ENCODE measurements at regions not wholly inside any gene's neighbourhood (a gene's known extent, or its start where the extent isn't known, plus 50 kb on each side); places are given as distances from the start of the nearest gene placed in this dataset.
"Not testable (repeated sequence)": the region's sequence is repeated elsewhere in the genome, so short reads cannot be mapped to it uniquely, and the experiment has no call there.

DNA sequence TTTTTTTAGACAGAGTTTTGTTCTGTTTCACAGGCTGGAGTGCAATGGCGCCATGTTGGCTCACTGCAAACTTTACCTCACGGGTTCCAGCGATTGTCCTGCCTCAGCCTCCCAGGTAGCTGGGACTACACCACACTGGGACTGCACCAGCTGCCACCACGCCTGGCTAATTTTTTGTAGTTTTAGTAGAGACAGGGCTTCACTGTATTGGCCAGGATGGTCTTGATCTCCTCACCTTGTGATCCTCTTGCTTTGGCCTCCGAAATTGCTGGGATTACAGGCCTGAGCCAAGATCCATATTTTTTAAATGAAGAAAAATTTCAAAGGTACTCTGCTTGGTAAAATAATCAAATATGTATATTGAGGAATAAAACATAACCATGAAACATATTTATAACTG is 195.8 kb upstream of the TPTE start:
- H3K27me3 Mint-ChIP-seq (ENCODE audit: low read depth); H3K4me1 Mint-ChIP-seq (ENCODE audit: low read depth); H3K4me3 Mint-ChIP-seq: not testable (repeated sequence)
- peak overlapping the region; percentile 3 for H3K27ac Mint-ChIP-seq
- peak in 1 of 2 donors; percentile 80 for ATAC-seq (replicated peaks in 1 of 2)
- H3K9me3 Mint-ChIP-seq, result peaks cover 18 to 22% of the 10 kb centered on the region in 2 donors
- DNase-seq, result peak in 1 of 2 donors; percentile 19
- peaks cover 7 to 19% of the 10 kb centered on the region in 2 donors for H3K36me3 Mint-ChIP-seq (ENCODE audit: insufficient read depth in 2 of 2)

DNA sequence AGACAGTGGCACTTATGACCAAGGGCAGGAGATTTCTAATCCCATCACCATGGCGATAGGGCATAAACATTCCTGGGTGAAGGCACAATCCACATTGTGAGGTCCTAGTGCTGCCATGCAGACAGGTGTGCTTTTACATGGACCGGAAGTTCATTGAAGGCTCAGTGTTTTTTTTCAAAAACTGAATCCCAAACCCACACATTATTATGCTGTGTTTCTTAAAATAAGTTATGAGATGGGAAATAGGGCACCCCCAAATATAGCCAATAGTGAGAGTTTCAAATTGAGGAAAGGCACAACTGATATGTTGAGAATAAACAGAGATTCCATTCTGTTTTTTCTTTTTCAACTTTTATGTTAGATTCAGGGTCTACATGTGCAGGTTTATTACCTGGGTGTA is 195.2 kb upstream of the TPTE start:
- peaks cover 22 to 24% of the 10 kb centered on the region in 2 donors for H3K9me3 Mint-ChIP-seq
- not testable (repeated sequence) for H3K4me3 Mint-ChIP-seq
- peak in 1 of 2 donors; percentile 43 for ATAC-seq (replicated peaks in 1 of 2)

DNA sequence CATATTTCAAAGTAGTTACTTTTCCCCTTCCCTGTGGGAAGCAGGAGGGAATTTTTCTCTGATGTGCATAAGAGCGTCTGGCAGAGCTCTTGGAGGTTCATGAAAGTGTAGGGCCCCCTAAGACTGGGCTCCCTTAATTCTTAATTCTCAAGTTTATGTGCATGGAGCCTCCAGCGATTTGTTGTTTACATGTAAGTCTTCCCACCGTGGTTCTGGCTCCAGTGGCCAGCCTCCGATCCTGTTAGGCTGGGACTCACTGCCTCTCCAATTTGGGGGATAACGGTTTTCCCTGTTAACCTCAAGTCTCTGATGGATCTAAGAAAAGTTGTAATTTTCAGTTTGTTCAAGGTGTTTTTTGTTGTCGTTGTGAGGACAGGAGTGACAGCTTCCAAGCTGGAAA is 192.7 kb upstream of the TPTE start:
- H3K27ac Mint-ChIP-seq; H3K4me3 Mint-ChIP-seq; DNase-seq; H3K4me1 Mint-ChIP-seq (ENCODE audit: low read depth); H3K27me3 Mint-ChIP-seq (ENCODE audit: low read depth); ATAC-seq (replicated peaks in 1 of 2): not testable (repeated sequence)
- Mint-ChIP-seq H3K36me3 (ENCODE audit: insufficient read depth in 2 of 2) (peaks cover 7 to 19% of the 10 kb centered on the region in 2 donors), H3K9me3 (peaks cover 25 to 28% of the 10 kb centered on the region in 2 donors)

More for the DNA sequence above, 195.2 kb upstream of the TPTE start:
- H3K27me3 Mint-ChIP-seq (ENCODE audit: low read depth); H3K4me1 Mint-ChIP-seq (ENCODE audit: low read depth); H3K27ac Mint-ChIP-seq; DNase-seq: not testable (repeated sequence)
- H3K36me3 Mint-ChIP-seq (ENCODE audit: insufficient read depth in 2 of 2), result peaks cover 7 to 19% of the 10 kb centered on the region in 2 donors

DNA sequence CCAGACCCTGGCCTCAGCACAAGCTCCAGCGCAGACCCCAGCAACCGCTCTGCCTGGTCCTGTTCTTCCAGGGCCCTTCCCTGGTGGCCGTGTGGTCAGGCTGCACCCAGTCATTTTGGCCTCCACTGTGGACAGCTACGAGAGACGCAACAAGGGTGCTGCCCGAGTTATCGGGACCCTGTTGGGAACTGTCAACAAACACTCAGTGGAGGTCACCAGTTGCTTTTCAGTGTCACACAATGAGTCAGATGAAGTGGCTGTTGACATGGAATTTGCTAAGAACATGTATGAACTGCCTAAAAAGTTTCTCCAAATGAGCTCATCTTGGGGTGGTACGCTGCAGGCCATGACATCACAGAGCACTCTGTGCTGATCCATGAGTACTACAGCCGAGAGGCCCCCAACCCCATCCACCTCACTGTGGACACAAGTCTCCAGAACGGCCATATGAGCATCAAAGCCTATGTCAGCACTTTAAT is 190.7 kb upstream of the TPTE start:
- ATAC-seq (replicated peaks in 1 of 2), result peak in 1 of 2 donors; percentile 36
- H3K4me1 Mint-ChIP-seq (ENCODE audit: low read depth); H3K27me3 Mint-ChIP-seq (ENCODE audit: low read depth); H3K4me3 Mint-ChIP-seq; DNase-seq; H3K27ac Mint-ChIP-seq: not testable (repeated sequence)
- peaks cover 7 to 19% of the 10 kb centered on the region in 2 donors for H3K36me3 Mint-ChIP-seq (ENCODE audit: insufficient read depth in 2 of 2)
- H3K9me3 Mint-ChIP-seq, result peaks cover 23 to 27% of the 10 kb centered on the region in 2 donors

DNA sequence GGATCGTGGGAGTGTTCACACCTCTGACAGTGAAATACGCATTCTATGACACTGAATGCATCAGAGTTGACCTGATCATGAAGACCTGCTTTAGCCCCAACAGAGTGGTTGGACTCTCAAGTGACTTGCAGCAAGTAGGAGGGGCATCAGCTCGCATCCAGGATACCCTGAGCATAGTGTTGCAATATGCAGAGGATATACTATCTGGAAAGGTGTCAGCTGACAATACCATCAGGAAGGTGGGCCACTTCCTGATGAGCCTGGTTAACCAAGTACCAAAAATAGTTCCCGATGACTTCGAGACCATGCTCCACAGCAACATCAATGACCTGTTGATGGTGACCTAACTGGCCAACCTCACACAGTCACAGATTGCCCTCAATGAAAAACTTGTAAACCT is 190.2 kb upstream of the TPTE start:
- not testable (repeated sequence) for DNase-seq; H3K4me1 Mint-ChIP-seq (ENCODE audit: low read depth); H3K27ac Mint-ChIP-seq; H3K27me3 Mint-ChIP-seq (ENCODE audit: low read depth); H3K4me3 Mint-ChIP-seq
- peak in 1 of 2 donors; percentile 18 for ATAC-seq (replicated peaks in 1 of 2)
- Mint-ChIP-seq H3K9me3 (peaks cover 25 to 29% of the 10 kb centered on the region in 2 donors), H3K36me3 (ENCODE audit: insufficient read depth in 2 of 2) (peaks cover 9 to 19% of the 10 kb centered on the region in 2 donors)

DNA sequence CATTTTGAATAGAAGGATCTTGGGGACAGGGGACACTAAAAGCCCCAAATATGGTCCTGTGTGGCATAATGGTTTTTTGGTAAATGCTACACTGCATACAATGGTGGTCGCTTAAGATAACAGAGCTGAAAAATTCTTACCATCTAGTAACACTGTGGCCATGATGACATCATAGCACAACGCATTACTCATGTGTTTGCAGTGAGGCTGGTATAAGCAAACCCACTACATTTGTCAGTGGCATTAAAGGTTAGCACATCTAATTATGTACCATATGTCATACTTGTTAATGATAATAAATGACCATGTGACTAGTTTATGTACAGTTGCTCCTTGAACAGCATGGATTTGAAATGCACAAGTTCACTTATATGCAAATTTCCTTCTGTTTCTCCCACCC is 188.4 kb upstream of the TPTE start:
- not testable (repeated sequence) for H3K4me3 Mint-ChIP-seq; H3K27ac Mint-ChIP-seq; H3K4me1 Mint-ChIP-seq (ENCODE audit: low read depth); ATAC-seq (replicated peaks in 1 of 2); DNase-seq; H3K27me3 Mint-ChIP-seq (ENCODE audit: low read depth)
- Mint-ChIP-seq H3K36me3 (ENCODE audit: insufficient read depth in 2 of 2) (peaks cover 13% of the 10 kb centered on the region in 2 donors), H3K9me3 (peaks cover 20 to 28% of the 10 kb centered on the region in 2 donors)

DNA sequence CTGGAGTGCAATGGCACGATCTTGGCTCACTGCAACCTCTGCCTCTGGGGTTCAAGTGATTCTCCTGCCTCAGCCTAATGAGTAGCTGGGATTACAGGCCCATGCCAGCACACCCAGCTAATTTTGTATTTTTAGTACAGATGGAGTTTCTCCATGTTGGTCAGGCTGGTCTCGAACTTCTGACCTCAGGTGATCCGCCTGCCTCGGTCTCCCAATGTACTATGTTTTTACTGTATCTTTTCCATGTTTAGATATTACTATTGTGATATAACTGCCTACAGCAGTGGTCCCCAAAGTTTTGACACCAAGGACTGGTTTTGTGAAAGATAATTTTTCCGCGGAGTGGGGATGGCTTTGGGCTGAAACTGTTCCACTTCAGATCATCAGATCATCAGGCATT is 187.0 kb upstream of the TPTE start:
- H3K27me3 Mint-ChIP-seq (ENCODE audit: low read depth); ATAC-seq (replicated peaks in 1 of 2); H3K4me3 Mint-ChIP-seq; DNase-seq; H3K27ac Mint-ChIP-seq; H3K4me1 Mint-ChIP-seq (ENCODE audit: low read depth): not testable (repeated sequence)
- peaks cover 20 to 24% of the 10 kb centered on the region in 2 donors for H3K9me3 Mint-ChIP-seq
- peaks cover 6 to 11% of the 10 kb centered on the region in 2 donors for H3K36me3 Mint-ChIP-seq (ENCODE audit: insufficient read depth in 2 of 2)

DNA sequence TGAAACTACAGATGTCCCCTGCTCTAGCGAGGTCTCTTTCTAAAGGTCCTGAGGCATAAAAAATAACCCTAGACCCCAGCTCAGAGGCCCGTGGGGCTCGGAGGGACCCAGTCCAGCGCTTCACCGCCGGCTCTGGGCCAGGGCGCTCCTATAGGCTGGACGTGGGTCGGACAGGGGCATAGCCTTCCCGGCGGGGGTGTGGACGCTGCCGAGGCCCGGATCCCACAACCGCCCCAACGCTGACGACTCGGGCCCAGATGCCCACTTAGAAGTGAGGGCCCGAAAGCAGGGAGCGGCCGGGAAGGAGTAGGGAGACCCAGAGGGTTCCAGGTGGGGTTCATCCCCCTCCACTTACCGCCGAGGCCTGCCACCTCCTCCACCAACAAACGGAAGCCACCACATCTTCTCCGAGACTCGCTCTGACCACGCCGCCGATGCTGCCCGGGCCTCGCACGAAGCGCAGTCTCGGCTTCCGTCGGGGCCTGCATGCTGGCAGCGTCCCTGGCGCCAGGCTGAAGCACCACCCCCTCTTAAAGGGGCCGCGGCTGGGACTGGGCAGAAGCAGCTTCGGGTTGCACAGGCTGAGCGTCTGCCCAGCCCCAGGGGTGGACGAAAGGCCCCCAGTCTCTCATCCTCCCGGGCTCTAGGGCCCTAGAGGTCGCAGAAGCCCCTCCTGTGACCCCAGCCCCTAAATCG is 179.0 kb upstream of the TPTE start:
- Mint-ChIP-seq H3K9me3 (peaks cover 29 to 30% of the 10 kb centered on the region in 2 donors), H3K36me3 (ENCODE audit: insufficient read depth in 2 of 2) (peaks cover 20% of the 10 kb centered on the region in 2 donors)
- H3K27ac Mint-ChIP-seq; H3K4me3 Mint-ChIP-seq; DNase-seq; H3K27me3 Mint-ChIP-seq (ENCODE audit: low read depth); H3K4me1 Mint-ChIP-seq (ENCODE audit: low read depth): not testable (repeated sequence)
- peak; percentile 73 to 78 for ATAC-seq (replicated peaks in 1 of 2)

DNA sequence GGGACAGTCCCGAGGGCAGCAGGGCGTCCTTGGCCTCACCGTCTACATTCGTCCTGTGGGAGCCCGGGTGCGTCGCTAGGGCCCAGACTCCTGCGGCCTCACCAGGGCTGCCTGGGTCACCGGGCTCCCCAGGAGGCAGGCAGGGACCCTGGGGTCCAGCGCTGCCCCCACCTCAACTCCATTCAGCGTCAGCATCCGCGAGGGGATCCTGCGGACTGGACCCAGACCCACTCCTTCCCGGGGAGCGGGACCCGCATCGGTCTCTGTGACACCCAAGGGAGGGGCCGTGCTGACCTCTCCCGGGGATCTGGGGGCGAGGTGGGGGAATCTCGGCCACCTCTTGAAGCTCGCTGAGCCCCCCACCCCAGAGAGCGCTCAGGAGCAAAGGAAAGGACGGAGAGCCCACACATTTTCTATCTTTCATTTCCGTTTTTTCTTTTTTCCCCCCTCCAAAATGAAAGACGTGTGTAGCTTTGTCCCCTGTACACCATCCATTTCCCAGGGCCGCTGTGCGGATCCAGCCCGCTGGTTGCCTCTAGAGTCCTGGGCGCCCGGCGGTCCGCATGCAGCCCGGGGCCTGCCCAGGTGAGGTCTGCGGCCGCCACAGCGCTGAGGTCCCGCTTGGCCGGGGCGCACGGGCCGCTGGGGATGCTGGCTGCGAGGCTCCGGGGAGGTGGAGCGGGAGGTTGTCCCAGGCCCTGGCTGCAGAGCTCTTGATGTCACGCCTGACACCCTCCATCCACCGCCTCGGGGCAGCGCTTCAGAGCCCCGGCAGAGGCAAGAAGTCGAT is 178.0 kb upstream of the TPTE start:
- H3K27ac Mint-ChIP-seq; H3K4me1 Mint-ChIP-seq (ENCODE audit: low read depth); ATAC-seq (replicated peaks in 1 of 2); H3K4me3 Mint-ChIP-seq; DNase-seq; H3K27me3 Mint-ChIP-seq (ENCODE audit: low read depth): not testable (repeated sequence)
- Mint-ChIP-seq H3K36me3 (ENCODE audit: insufficient read depth in 2 of 2) (peaks cover 18 to 20% of the 10 kb centered on the region in 2 donors), H3K9me3 (peaks cover 25 to 26% of the 10 kb centered on the region in 2 donors)

DNA sequence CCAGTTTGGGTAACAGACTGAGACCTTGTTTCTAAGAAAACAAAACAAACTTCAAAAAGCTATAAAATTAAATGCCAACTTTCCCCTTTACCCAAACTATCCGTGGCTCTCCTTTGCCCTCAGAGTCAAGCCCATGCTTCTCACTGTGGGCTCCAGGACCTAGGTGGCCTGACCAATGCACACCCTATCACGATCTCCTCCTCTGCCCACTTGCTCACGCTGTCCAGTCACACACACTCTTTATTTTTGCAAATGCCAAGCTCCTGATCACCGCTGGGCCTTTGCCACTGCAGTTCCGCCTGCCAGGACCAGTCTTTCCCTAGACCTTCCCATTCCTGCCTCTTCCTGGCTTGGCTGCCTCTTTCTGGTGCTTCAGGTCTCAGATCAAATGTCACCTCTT is 177.1 kb upstream of the TPTE start:
- not testable (repeated sequence) for H3K27ac Mint-ChIP-seq; H3K4me1 Mint-ChIP-seq (ENCODE audit: low read depth); DNase-seq; H3K27me3 Mint-ChIP-seq (ENCODE audit: low read depth); ATAC-seq (replicated peaks in 1 of 2); H3K4me3 Mint-ChIP-seq
- peaks cover 26 to 29% of the 10 kb centered on the region in 2 donors for H3K9me3 Mint-ChIP-seq
- H3K36me3 Mint-ChIP-seq (ENCODE audit: insufficient read depth in 2 of 2), result peaks cover 15 to 20% of the 10 kb centered on the region in 2 donors

DNA sequence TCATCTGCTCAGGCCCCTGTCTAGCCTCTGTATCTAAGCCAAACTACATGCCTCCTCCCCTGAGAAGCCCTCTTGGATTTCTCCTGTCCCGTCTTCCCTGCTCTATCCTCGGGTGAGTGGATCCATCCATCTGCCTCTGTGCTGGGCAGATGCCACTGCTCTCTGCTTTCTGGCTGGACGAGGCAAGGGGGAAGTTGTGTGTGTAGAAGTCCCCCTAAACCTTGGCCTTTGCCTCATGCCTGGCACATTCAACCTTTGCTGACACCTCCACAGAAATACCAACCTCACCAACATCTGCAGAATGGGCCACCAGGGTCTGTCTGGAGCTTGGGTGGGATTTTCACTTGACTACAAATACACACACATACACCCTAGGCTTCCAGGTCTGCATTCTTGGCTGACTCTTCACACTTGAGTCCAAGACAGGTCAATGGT is 176.2 kb upstream of the TPTE start:
- ATAC-seq (replicated peaks in 1 of 2); H3K27me3 Mint-ChIP-seq (ENCODE audit: low read depth); DNase-seq; H3K4me3 Mint-ChIP-seq; H3K27ac Mint-ChIP-seq; H3K4me1 Mint-ChIP-seq (ENCODE audit: low read depth): not testable (repeated sequence)
- Mint-ChIP-seq H3K36me3 (ENCODE audit: insufficient read depth in 2 of 2) (peaks cover 14 to 17% of the 10 kb centered on the region in 2 donors), H3K9me3 (peaks cover 23 to 27% of the 10 kb centered on the region in 2 donors)

DNA sequence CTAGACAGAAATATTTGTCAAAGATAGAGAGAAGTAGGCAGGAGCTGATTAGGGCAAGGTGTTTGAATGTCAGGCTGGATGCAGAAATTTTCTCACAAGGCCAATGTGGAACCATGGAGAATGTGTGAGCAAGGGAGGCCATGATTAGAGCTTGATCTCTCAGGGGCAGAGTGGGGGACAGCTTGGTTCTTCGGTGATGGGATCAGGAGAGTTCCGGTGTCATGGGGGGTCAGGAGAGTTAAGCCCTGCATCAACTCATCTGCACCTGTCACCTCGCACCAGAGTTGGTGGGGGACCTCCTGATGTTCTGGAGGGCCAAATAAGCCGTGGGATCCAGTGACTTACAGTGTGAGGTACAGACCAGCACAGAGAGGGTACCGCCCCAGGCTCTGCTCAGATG is 175.1 kb upstream of the TPTE start:
- not testable (repeated sequence) for H3K4me1 Mint-ChIP-seq (ENCODE audit: low read depth); ATAC-seq (replicated peaks in 1 of 2); DNase-seq; H3K27me3 Mint-ChIP-seq (ENCODE audit: low read depth); H3K4me3 Mint-ChIP-seq; H3K27ac Mint-ChIP-seq
- H3K36me3 Mint-ChIP-seq (ENCODE audit: insufficient read depth in 2 of 2), result peaks cover 14 to 19% of the 10 kb centered on the region in 2 donors
- H3K9me3 Mint-ChIP-seq, result peaks cover 23 to 28% of the 10 kb centered on the region in 2 donors
